GM21381 (cell line): ENCODE measurements at regions not wholly inside any gene's neighbourhood (a gene's known extent, or its start where the extent isn't known, plus 50 kb on each side); places are given as distances from the start of the nearest gene placed in this dataset.
"Not testable (repeated sequence)": the region's sequence is repeated elsewhere in the genome, so short reads cannot be mapped to it uniquely, and the experiment has no call there.

ENCODE experiments used
- ATAC-seq: cut with Tn5 transposase; IDR thresholded peaks from one replicate; pipeline ENCODE4 v1.9.1; 2021; ENCODE audit warnings: mild to moderate bottlenecking, moderate library complexity; ENCODE audit not compliant: unreplicated experiment

DNA sequence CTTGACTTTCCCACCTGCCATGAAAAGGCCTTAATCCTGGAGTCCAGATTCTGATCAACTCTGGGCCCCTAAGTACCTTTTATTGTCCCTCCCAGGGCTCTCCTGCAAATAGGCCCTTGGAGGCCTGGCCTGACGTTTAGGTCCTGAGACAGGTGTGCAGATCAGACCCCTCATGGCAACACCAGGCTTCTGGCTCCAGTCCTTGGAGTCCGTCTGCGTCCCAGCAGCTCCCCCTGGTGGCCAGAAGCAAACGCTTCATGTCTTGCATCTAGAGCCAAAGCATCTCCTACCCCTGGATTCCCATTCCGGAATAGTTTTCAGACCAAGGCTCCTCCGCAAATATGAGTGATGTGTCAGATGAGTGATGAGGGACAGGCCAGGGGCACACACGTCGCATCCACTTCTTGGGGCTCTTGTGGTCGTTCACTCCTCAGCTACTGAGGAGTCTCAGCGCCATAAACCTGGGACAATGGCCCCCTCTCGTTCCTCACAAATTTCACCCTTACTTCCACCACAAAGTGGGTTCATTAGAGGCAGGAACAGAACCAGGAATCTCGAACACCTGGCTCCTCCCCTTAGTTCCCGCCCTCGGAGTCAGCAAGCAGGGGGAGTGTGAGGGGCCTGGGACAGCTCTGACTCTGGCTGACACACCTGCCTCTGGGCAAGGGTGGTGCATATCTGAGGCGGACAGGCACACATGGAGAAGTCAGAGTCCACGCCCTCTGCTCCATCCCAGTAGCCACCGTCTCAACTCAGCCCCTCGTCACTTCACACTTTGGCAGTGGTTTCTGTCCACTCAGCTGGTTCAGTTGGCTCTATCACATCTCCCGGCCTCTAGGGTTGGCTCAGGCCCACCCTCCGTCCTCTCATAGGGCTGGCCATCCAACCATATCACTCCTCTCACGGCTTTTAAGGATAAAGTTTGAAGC, 77.9 kb upstream of the PWP1 start:
- ATAC-seq = no peak

GRCh38 chr12:107608779-107609178, 76.8 kb upstream of the PWP1 start:
- not testable (repeated sequence) for ATAC-seq

- no peak for ATAC-seq
Observed at GRCh38 chr12:107610021-107610859, 75.4 kb upstream of the PWP1 start.

DNA sequence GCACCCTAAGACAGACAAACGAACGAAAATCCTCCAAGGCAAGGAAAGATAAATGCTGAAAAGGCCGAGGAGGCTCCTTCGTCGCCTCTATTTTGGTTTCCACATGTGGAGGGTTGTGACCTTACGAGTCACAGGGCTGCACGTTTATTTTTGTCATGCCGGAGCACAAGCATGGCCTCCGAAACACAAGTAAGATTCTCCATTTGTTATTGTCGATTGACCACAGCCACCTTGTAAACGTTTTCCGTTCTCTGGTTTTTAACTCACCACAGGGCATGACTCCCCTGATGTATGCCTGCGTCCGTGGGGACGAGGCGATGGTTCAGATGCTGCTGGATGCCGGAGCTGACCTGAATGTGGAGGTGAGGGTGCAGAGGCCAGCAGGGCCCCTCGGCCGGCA, 73.1 kb upstream of the PWP1 start:
- ATAC-seq = no peak

- ATAC-seq = no peak
Observed at GRCh38 chr12:107616941-107617340, 68.7 kb upstream of the PWP1 start.

- no peak for ATAC-seq
Observed at GRCh38 chr12:107618106-107618505, 67.5 kb upstream of the PWP1 start.

GRCh38 chr12:107619831-107620230, 65.8 kb upstream of the PWP1 start:
- ATAC-seq = no peak

GRCh38 chr12:107622001-107622400, 63.6 kb upstream of the PWP1 start:
- ATAC-seq = no peak

GRCh38 chr12:107624493-107624892, 61.1 kb upstream of the PWP1 start:
- ATAC-seq = no peak

DNA sequence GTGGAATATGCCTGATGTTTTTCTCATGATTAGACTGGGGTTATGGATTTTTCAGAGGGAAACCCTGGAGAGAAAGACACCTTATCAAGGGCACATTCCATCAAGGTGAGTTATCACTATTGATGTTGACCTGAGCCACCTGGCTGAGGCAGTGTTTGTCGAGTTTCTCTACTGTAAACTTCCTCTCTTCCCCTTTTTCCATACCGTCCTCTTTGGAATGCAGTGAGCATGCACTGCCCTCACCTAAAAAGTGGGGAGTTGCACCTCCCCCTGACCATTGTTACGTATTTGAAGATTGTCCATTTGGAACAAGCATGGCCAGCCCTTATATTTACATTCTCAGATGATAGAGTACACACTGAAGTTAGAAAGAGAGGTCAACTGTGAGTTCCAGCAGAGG, 53.9 kb upstream of the PWP1 start:
- ATAC-seq = no peak

- no peak for ATAC-seq
Observed at GRCh38 chr12:107632246-107632645, 53.4 kb upstream of the PWP1 start.

DNA sequence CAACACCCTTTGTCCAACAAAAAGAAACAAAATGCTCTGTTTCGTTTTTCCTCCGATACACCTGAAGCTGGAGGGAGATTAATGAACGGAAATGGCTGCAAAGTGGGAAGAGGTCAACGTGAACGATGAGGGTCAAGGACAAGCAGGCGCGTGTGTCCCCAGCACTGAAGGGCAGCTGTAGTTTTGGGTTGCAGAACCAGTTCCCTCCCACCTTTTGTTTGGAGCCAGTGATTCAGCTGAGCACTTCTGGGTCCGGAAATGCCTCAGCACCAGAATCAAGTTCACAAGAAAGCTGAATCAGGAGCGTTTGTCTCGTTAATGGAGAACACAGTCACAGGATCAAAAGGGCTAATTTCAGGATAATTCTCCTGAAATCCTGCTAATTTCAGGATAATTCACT, 51.1 kb upstream of the PWP1 start:
- ATAC-seq = no peak

DNA sequence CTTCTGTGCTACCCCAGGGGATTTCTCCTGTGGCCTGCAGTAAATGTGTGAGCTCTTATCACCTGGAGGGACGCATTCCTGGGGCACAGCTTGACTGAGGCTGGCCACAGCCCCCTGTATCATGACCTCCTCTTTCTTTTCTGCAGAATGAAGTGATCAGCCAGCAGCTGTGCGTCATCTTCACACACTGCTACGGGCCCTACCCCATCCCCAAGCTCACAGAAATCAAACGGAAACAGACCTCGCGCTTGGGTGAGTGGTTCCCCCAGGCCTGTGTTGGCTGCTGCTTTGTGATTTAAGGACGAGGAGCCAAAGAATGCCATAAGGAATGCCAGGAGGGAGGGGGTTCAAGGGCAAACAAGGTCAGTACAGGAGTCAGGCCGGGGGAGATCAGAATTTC, 50.5 kb upstream of the PWP1 start:
- ATAC-seq = no peak
